HG02884 (cell line): ENCODE measurements at regions not wholly inside any gene's neighbourhood (a gene's known extent, or its start where the extent isn't known, plus 50 kb on each side); places are given as distances from the start of the nearest gene placed in this dataset.
"Not testable (repeated sequence)": the region's sequence is repeated elsewhere in the genome, so short reads cannot be mapped to it uniquely, and the experiment has no call there.

Source experiments
- ATAC-seq: cut with Tn5 transposase; IDR thresholded peaks from one replicate; pipeline ENCODE4 v1.9.1; 2021; ENCODE audit warnings: mild to moderate bottlenecking, moderate library complexity; ENCODE audit not compliant: unreplicated experiment

GRCh38 chr9:106174346-106174745 is 480.0 kb downstream of the TMEM38B start:
- no peak for ATAC-seq

- no peak for ATAC-seq
Measured at GRCh38 chr9:106177216-106177615, 482.9 kb downstream of the TMEM38B start.

- ATAC-seq = no peak
Measured at GRCh38 chr9:106179191-106179590, 484.9 kb downstream of the TMEM38B start.

GRCh38 chr9:106203815-106204516 is 509.6 kb downstream of the TMEM38B start:
- not testable (repeated sequence) for ATAC-seq

- no peak for ATAC-seq
Measured at GRCh38 chr9:106207298-106207697, 513.0 kb downstream of the TMEM38B start.

GRCh38 chr9:106218427-106218826 is 524.1 kb downstream of the TMEM38B start:
- ATAC-seq = peak; percentile 74

- no peak for ATAC-seq
Measured at GRCh38 chr9:106218854-106219253, 524.5 kb downstream of the TMEM38B start.

- no peak for ATAC-seq
Measured at GRCh38 chr9:106220415-106220814, 526.1 kb downstream of the TMEM38B start.

- no peak for ATAC-seq
Measured at GRCh38 chr9:106228861-106229260, 534.5 kb downstream of the TMEM38B start.

GRCh38 chr9:106233116-106233515 is 538.8 kb downstream of the TMEM38B start:
- ATAC-seq = no peak

GRCh38 chr9:106260908-106261307 is 566.6 kb downstream of the TMEM38B start:
- ATAC-seq = not testable (repeated sequence)

GRCh38 chr9:106277966-106278365 is 583.6 kb downstream of the TMEM38B start:
- no peak for ATAC-seq

- ATAC-seq = no peak
Measured at GRCh38 chr9:106283769-106284168, 579.2 kb upstream of the ZNF462 start.

- no peak for ATAC-seq
Measured at GRCh38 chr9:106284296-106284695, 578.7 kb upstream of the ZNF462 start.

GRCh38 chr9:106286249-106286648 is 576.7 kb upstream of the ZNF462 start:
- ATAC-seq = no peak

- no peak for ATAC-seq
Measured at GRCh38 chr9:106287091-106287631, 575.8 kb upstream of the ZNF462 start.

GRCh38 chr9:106287731-106288130 is 575.2 kb upstream of the ZNF462 start:
- ATAC-seq = no peak

- ATAC-seq = no peak
Measured at GRCh38 chr9:106288689-106289088, 574.3 kb upstream of the ZNF462 start.

GRCh38 chr9:106291786-106292185 is 571.2 kb upstream of the ZNF462 start:
- ATAC-seq = no peak

- ATAC-seq = no peak
Measured at GRCh38 chr9:106296426-106296825, 566.5 kb upstream of the ZNF462 start.

- ATAC-seq = no peak
Measured at GRCh38 chr9:106298997-106299396, 564.0 kb upstream of the ZNF462 start.

GRCh38 chr9:106304401-106304920 is 558.5 kb upstream of the ZNF462 start:
- no peak for ATAC-seq
